ENCODE measurements at regions not wholly inside any gene's neighbourhood (a gene's known extent, or its start where the extent isn't known, plus 50 kb on each side); places are given as distances from the start of the nearest gene placed in this dataset.

DNA sequence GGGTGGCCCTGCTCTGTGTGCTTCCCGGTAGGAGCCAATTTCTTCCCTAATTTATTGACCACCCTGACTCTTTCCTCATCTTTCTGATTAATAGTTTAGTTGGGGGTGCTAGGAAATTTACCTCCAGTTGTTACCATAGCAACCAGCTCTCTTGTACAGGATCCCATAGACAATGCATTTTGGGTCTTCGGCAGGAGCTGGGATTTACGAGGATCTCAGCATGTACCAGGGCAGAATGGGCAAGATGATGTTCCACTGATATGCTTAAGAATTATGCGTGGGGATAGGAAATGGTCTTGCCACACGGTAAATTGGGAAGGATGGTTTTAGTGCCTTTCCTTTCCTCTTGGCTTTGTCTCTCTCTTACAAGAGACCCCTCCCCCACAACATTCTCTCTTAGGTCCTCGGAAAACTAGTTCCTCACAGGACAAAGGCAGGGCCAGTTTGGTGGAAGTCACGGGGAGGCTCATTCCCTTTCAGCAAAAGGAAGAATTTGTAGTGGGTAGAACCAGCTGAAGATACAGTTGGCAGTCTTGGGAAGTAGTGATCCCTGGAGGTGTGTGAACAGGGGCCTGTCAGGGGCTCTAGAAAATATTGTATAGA, 133.4 kb upstream of the SHB start:
- Mint-ChIP-seq H3K36me3 (ENCODE audit: low read depth) (no peaks in the 10 kb centered on the region), H3K4me3 (no peak overlapping the region), H3K9me3 (no peaks in the 10 kb centered on the region), H3K4me1 (ENCODE audit: low read depth) (peaks cover 4% of the 10 kb centered on the region), H3K27ac (no peak overlapping the region), H3K27me3 (ENCODE audit: low read depth) (no peaks in the 10 kb centered on the region)
- intact Hi-C loops (cut with micrococcal nuclease) = no loop called here
- no peak for DNase-seq
- CTCF ChIA-PET = no interaction called here

DNA sequence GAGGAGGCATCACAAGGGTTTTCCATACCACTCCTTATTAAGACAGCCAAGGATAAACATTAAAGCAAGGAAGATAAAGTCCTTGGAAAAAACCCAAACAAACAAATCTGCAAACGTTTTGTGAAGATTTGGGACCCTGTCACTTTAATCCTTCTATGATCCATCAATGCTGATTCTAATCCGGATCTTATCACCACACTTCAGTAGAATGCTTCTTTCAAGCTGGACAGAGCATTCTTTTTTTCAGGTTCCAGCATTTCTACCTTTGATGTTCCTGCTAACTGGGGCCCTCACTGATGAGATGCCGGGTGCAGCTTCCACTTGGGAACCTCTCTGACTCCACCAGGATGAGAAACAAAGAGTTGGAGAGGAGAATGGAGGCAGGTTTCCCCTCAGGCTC, 132.8 kb upstream of the SHB start:
- Mint-ChIP-seq H3K36me3 (ENCODE audit: low read depth) (no peaks in the 10 kb centered on the region), H3K27me3 (ENCODE audit: low read depth) (no peaks in the 10 kb centered on the region), H3K4me1 (ENCODE audit: low read depth) (peaks cover 4% of the 10 kb centered on the region), H3K27ac (no peak overlapping the region), H3K4me3 (no peak overlapping the region), H3K9me3 (no peaks in the 10 kb centered on the region)
- no peak for DNase-seq
- intact Hi-C loops (cut with micrococcal nuclease) = no loop called here
- CTCF ChIA-PET = no interaction called here

DNA sequence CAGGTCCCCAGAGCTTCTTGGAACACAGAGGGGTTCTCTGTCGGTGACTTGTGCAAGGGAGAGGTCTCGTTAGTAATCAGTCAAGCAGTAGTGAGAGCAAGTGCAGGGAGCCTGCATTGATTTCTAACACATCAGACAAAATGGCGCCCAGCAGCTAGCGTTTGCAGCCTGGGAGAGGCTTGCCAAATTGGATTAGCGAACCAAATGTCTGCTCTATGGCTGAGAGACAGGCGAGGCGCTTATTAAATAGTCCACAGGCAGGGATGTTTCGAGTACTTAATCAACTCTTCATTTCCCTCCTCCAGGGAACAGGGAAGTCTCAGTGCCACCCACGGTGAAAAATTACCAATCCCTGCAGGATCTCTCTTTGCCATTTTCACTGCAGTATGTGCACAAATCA, 131.4 kb upstream of the SHB start:
- intact Hi-C loops (cut with micrococcal nuclease) = no loop called here
- no peak for DNase-seq
- no peaks in the 10 kb centered on the region for H3K27me3 Mint-ChIP-seq (ENCODE audit: low read depth)
- H3K4me3 Mint-ChIP-seq = no peak overlapping the region
- H3K4me1 Mint-ChIP-seq (ENCODE audit: low read depth) = peaks cover 4% of the 10 kb centered on the region
- no peaks in the 10 kb centered on the region for H3K36me3 Mint-ChIP-seq (ENCODE audit: low read depth)
- no peaks in the 10 kb centered on the region for H3K9me3 Mint-ChIP-seq
- H3K27ac Mint-ChIP-seq = no peak overlapping the region
- CTCF ChIA-PET = interaction anchor here (1.2 kb wide), 1 partner anchor 287 kb away, joined by 5 read pairs; no protein-coding TSS in a partner anchor

DNA sequence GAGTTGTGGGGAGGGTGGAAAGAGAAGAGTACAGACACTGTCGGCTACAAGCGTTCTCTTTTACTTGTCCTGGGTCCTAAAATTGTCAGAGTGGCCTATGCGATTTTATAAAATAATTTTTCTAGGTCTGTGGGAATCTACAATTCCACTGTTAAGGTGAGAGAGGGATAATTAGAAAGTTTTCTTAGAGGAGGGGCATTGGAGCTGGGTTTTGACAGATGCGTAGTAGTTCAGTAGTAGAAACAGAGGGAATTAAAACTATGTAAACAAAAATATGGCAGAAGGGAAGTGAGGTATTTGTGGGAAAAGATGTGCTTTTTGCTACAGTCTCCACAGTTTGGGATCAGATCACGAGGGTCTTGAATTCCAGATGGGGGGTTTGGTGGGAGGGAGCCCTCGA, 129.1 kb upstream of the SHB start:
- H3K9me3 Mint-ChIP-seq = no peaks in the 10 kb centered on the region
- CTCF ChIA-PET = no interaction called here
- H3K4me3 Mint-ChIP-seq = no peak overlapping the region
- H3K4me1 Mint-ChIP-seq (ENCODE audit: low read depth) = no peaks in the 10 kb centered on the region
- no peaks in the 10 kb centered on the region for H3K27me3 Mint-ChIP-seq (ENCODE audit: low read depth)
- intact Hi-C loops (cut with micrococcal nuclease) = no loop called here
- H3K36me3 Mint-ChIP-seq (ENCODE audit: low read depth) = no peaks in the 10 kb centered on the region
- no peak for DNase-seq
- no peak overlapping the region for H3K27ac Mint-ChIP-seq

DNA sequence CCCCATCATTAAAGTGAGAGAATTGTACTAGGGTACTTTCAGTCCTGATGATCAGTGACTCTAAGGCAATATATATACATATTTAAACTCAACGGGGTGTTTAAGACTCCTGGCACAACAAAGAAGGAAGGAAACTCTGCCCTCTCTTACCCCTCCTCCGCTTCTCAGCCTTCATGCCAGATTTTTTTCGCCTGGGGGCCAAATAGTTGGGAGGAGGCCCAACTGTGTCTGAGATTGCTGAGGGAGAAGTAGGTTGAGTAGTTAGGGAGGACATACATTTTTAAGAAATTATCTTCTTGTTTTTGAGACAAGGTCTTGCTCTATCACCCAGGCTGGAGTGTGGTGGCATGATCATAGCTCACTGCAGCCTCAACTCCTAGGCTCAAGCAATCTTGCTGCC, 127.7 kb upstream of the SHB start:
- H3K27me3 Mint-ChIP-seq (ENCODE audit: low read depth) = no peaks in the 10 kb centered on the region
- intact Hi-C loops (cut with micrococcal nuclease) = no loop called here
- CTCF ChIA-PET = interaction anchor here (0.6 kb wide), 1 partner anchor 362 kb away, joined by 3 read pairs; no protein-coding TSS in a partner anchor
- no peak overlapping the region for H3K27ac Mint-ChIP-seq
- H3K4me1 Mint-ChIP-seq (ENCODE audit: low read depth) = no peaks in the 10 kb centered on the region
- H3K36me3 Mint-ChIP-seq (ENCODE audit: low read depth) = no peaks in the 10 kb centered on the region
- DNase-seq = no peak
- no peak overlapping the region for H3K4me3 Mint-ChIP-seq
- H3K9me3 Mint-ChIP-seq = no peaks in the 10 kb centered on the region

DNA sequence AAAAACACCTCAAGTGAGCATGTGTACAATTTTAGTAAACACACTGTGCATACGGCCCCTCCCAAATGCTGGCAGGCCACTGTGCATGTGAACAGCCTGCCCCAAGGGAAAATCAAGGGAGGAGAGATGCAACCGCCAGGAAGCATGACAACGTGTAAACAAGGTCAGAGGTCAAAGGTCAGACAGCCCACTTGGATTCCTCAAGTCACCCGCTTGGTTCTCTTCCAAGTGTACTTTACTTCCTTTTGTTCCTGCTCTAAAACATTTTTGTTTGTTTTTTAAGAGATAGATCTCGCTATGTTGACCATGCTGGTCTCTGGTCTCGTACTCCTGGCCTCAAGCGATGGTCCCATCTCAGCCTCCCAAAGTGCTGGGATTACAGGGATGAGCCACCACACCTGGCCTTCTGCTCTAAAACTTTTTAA, 126.7 kb upstream of the SHB start:
- H3K36me3 Mint-ChIP-seq (ENCODE audit: low read depth) = no peaks in the 10 kb centered on the region
- no peaks in the 10 kb centered on the region for H3K27me3 Mint-ChIP-seq (ENCODE audit: low read depth)
- H3K4me1 Mint-ChIP-seq (ENCODE audit: low read depth) = no peaks in the 10 kb centered on the region
- CTCF ChIA-PET = no interaction called here
- H3K9me3 Mint-ChIP-seq = no peaks in the 10 kb centered on the region
- H3K4me3 Mint-ChIP-seq = no peak overlapping the region
- intact Hi-C loops (cut with micrococcal nuclease) = no loop called here
- no peak for DNase-seq
- H3K27ac Mint-ChIP-seq = no peak overlapping the region

DNA sequence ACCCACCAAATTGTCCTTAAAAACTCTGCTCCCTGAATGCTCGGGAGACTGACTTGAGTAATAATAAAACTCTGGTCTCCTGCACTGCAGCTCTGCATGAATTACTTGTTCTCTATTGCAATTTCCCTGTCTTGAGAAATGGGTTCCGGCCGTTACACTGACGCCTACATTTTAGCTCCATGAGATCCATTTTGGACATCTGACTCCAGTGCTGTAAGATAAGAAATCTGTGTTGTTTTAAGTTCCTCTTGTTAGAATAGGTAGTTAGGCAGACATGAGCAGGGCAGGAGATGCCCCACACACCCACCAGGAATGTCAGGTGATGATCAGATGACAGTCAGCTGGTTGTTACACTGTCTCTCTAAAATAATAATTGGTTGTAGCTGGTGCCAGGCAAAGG, 125.8 kb upstream of the SHB start:
- intact Hi-C loops (cut with micrococcal nuclease) = no loop called here
- Mint-ChIP-seq H3K27ac (no peak overlapping the region), H3K4me3 (no peak overlapping the region), H3K27me3 (ENCODE audit: low read depth) (no peaks in the 10 kb centered on the region), H3K36me3 (ENCODE audit: low read depth) (no peaks in the 10 kb centered on the region), H3K4me1 (ENCODE audit: low read depth) (no peaks in the 10 kb centered on the region), H3K9me3 (no peaks in the 10 kb centered on the region)
- no peak for DNase-seq
- CTCF ChIA-PET = no interaction called here

DNA sequence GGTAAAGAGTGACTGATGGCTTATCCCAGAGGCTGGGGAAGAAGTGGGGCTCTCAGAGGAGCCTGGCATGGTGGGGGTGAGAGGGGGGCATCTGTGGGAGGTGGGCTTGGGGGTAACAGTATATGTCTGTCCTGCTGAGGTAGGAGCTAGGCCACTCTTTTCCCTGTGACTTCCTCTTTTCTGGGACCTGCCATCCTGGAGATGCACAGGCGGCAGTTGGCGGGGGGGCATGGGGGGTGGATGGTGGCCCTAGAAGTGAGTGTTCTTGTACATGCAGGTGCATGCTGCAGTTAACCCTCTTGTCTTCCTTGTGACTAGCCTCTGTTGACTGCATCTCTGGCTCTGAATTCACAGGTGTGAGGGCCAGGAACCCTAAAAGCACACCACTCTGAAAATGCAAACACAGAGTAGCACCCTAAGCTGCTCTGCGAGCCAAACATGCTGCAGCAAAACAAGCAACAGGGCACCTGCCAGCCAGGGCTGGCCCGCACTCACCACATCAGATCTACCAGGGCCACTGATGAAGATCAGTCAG, 123.8 kb upstream of the SHB start:
- Mint-ChIP-seq H3K4me3 (no peak overlapping the region), H3K9me3 (no peaks in the 10 kb centered on the region), H3K27ac (no peak overlapping the region), H3K4me1 (ENCODE audit: low read depth) (no peaks in the 10 kb centered on the region), H3K27me3 (ENCODE audit: low read depth) (no peaks in the 10 kb centered on the region), H3K36me3 (ENCODE audit: low read depth) (no peaks in the 10 kb centered on the region)
- DNase-seq = no peak
- intact Hi-C loops (cut with micrococcal nuclease) = no loop called here
- CTCF ChIA-PET = no interaction called here

DNA sequence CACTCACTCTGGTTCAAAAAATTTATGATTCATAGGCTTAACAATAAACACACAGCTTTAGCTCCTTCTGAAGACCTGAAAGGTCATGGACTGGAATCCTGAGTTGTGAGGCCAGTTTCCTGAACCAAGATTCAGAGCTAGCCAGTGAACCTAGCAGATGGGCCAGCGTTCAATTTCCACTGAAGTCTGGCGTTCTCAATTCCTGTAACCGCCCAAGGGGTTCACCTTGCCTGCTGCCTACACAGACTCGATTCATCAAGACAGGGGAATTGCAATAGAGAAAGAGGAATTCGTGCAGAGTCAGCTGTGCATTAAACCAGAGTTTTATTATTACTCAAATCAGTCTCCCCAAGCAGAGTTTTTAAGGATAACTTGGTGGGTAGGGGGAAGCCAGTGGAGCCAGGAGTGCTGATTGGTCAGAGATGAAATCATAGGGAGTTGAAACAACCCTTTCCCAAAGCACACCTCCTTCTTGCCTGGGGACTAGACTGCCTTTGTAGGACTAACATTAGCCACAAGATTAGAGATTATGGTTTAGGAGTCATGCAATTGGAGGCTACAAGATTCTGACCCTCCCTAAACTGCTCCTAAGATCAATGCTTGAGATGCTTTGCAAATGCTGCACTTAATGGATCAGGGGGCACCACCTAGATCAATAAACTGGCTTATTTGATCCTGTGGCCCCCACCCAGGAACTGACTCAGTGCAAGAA, 117.5 kb upstream of the SHB start:
- no peak for DNase-seq
- no peaks in the 10 kb centered on the region for H3K4me1 Mint-ChIP-seq (ENCODE audit: low read depth)
- H3K27ac Mint-ChIP-seq = no peak overlapping the region
- H3K36me3 Mint-ChIP-seq (ENCODE audit: low read depth) = no peaks in the 10 kb centered on the region
- no peak overlapping the region for H3K4me3 Mint-ChIP-seq
- intact Hi-C loops (cut with micrococcal nuclease) = no loop called here
- peaks cover 3% of the 10 kb centered on the region for H3K27me3 Mint-ChIP-seq (ENCODE audit: low read depth)
- H3K9me3 Mint-ChIP-seq = no peaks in the 10 kb centered on the region
- CTCF ChIA-PET = interaction anchor here (1.0 kb wide), 1 partner anchor 273 kb away, joined by 3 read pairs; no protein-coding TSS in a partner anchor

DNA sequence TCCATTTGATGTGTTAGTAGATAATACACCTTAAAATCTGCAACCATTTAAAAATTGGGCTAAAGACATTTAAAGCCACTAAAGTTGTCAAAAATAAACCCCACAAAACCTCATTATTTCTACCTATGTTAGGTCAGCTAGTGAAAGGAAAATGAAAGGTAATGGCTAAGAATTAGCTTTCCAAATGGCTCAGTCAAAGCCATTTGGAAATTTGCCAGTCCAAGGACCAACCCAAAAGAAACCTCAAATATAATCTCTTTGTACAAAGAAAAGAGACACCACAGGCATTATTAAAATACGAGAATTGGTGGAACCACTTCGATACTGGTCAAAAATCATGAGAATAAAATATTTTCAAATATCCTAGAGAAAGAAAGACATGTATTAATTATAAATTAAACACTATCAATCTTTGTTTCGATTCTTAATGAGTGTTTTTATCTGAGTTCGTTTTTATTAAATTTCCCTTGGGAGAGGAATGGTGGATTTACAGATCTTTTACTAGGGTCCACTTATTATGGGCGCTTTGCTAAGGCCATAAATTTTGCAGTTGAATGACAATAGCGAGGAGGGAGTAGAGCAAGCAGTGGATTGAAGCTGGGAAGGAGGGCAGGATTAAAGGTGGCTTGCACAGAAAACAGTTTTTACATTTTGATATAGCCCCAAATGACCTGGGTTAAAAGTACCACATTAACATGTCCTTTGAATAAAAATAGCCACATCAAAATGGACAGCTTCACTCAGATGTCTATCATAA, 116.8 kb upstream of the SHB start:
- Mint-ChIP-seq H3K27ac (no peak overlapping the region), H3K4me1 (ENCODE audit: low read depth) (no peaks in the 10 kb centered on the region), H3K4me3 (no peak overlapping the region), H3K27me3 (ENCODE audit: low read depth) (peaks cover 3% of the 10 kb centered on the region), H3K36me3 (ENCODE audit: low read depth) (no peaks in the 10 kb centered on the region), H3K9me3 (no peaks in the 10 kb centered on the region)
- CTCF ChIA-PET = interaction anchor here (1.0 kb wide), 1 partner anchor 272 kb away, joined by 3 read pairs; no protein-coding TSS in a partner anchor
- no peak for DNase-seq
- intact Hi-C loops (cut with micrococcal nuclease) = no loop called here

DNA sequence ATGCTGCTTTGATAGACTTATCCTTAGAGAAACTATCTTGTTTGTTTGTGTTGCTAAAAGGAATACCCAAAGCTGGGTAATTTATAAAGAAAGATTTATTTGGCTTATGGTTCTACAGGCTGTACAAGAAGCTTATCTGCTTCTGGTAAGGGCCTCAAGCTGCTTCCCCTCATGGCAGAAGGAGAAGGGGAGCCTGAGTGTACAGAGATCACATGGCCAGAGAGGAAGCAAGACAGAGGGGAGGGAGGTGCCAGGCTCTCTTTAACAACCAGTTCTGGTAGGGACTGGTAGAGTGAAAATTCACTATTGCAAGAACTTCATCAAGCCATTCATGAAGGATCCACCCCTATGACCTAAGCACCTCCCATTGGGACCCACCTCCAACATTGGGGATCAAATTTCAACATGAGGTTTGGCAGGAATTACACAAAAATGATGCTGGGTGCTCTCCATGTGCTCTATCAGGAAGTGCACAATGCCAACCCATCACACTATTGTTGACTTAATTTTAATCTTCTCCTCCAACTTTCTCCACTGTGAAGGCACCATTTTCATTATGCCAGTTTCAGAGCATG, 115.1 kb upstream of the SHB start:
- H3K36me3 Mint-ChIP-seq (ENCODE audit: low read depth) = no peaks in the 10 kb centered on the region
- no peak for DNase-seq
- CTCF ChIA-PET = no interaction called here
- H3K4me1 Mint-ChIP-seq (ENCODE audit: low read depth) = no peaks in the 10 kb centered on the region
- intact Hi-C loops (cut with micrococcal nuclease) = no loop called here
- H3K4me3 Mint-ChIP-seq = no peak overlapping the region
- H3K9me3 Mint-ChIP-seq = no peaks in the 10 kb centered on the region
- H3K27me3 Mint-ChIP-seq (ENCODE audit: low read depth) = peaks cover 6% of the 10 kb centered on the region
- H3K27ac Mint-ChIP-seq = no peak overlapping the region

DNA sequence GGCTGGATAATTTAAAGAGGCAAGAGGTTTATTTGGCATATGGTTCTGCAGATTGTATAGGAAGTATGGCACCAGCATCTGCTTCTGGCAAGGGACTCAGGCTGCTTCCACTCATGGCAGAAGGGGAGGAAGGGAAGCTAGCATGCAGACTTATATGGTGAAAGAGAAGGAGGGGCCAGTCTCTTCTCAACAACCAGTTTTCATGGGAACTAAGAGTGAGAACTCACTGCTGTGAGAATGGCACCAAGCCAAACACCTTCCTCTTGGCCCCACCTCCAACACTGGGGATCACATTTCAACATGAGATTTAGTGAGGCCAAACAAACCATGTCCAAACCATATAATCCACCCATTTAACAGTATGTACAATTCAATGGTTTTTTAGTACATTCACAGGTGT, 113.3 kb upstream of the SHB start:
- CTCF ChIA-PET = no interaction called here
- Mint-ChIP-seq H3K36me3 (ENCODE audit: low read depth) (no peaks in the 10 kb centered on the region), H3K27ac (no peak overlapping the region), H3K4me1 (ENCODE audit: low read depth) (peaks cover 6% of the 10 kb centered on the region), H3K9me3 (no peaks in the 10 kb centered on the region), H3K4me3 (no peak overlapping the region), H3K27me3 (ENCODE audit: low read depth) (peaks cover 6% of the 10 kb centered on the region)
- DNase-seq = no peak
- intact Hi-C loops (cut with micrococcal nuclease) = no loop called here
